GM12878 (cell line): ENCODE measurements at regions not wholly inside any gene's neighbourhood (a gene's known extent, or its start where the extent isn't known, plus 50 kb on each side); places are given as distances from the start of the nearest gene placed in this dataset.

Experiments
- BRCA1 ChIP-seq: IDR thresholded peaks from 2 replicates; pipeline ENCODE4 v1.6.1; 2011; ENCODE audit warnings: low read depth, low read length, improper control_type of control experiment
- JUNB ChIP-seq: IDR thresholded peaks from 2 replicates; pipeline ENCODE4 v1.6.1; 2016; ENCODE audit warnings: antibody characterized with exemption, mild to moderate bottlenecking
- ZNF274 ChIP-seq: IDR thresholded peaks from one replicate; pipeline ENCODE4 v1.8.0; 2011; ENCODE audit not compliant: insufficient read length, insufficient read depth
- TF ChIP-seq, protein P1 (sequence below): IDR thresholded peaks from 2 replicates; pipeline ENCODE4 v1.6.1; 2012; ENCODE audit warnings: mild to moderate bottlenecking, low read depth, low read length

DNA sequence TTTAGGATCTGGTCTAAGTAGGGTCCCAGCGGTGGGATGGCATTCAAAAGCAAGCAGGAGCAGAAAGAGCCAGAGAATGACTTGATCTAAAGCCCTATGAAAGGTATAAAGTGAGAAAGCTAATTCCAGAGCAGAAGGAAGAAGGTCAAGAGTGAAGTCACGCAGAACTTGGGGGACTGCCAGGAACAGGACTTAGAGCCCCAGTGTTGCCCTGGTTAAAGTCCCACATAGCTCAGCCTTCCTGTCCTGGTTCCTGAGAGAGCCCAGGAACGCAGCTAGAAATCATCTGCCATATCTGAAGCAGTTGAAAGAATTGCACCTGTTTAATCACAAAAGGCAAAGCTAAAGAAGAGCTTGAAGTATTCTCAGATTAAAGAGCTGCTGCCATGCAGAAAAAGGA, 160.6 kb upstream of the ATP1B1 start:
- TF ChIP-seq, protein P1, sequence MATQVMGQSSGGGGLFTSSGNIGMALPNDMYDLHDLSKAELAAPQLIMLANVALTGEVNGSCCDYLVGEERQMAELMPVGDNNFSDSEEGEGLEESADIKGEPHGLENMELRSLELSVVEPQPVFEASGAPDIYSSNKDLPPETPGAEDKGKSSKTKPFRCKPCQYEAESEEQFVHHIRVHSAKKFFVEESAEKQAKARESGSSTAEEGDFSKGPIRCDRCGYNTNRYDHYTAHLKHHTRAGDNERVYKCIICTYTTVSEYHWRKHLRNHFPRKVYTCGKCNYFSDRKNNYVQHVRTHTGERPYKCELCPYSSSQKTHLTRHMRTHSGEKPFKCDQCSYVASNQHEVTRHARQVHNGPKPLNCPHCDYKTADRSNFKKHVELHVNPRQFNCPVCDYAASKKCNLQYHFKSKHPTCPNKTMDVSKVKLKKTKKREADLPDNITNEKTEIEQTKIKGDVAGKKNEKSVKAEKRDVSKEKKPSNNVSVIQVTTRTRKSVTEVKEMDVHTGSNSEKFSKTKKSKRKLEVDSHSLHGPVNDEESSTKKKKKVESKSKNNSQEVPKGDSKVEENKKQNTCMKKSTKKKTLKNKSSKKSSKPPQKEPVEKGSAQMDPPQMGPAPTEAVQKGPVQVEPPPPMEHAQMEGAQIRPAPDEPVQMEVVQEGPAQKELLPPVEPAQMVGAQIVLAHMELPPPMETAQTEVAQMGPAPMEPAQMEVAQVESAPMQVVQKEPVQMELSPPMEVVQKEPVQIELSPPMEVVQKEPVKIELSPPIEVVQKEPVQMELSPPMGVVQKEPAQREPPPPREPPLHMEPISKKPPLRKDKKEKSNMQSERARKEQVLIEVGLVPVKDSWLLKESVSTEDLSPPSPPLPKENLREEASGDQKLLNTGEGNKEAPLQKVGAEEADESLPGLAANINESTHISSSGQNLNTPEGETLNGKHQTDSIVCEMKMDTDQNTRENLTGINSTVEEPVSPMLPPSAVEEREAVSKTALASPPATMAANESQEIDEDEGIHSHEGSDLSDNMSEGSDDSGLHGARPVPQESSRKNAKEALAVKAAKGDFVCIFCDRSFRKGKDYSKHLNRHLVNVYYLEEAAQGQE, result no peak
- TF ChIP-seq JUNB (no peak), ZNF274 (no peak), BRCA1 (no peak)
